ENCODE measurements at regions not wholly inside any gene's neighbourhood (a gene's known extent, or its start where the extent isn't known, plus 50 kb on each side); places are given as distances from the start of the nearest gene placed in this dataset.

DNA sequence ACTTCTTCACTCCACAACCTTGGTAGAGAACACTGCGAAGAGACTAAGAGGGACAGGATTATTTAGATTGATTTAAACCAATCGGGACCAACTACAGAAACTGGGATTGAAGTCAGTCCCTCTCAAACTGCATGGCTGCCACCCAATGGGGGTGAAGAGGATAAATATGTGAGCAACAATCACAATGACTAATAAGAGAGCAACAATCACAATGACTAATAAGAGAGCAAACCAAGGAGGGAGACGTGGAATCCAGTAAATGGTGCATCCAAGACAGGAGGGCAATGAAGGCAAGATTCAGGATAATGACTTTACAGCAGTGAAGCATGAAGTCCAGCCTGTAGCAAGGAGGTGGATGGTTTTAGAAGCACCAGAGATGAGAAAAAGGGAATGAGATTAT lies 322.8 kb downstream of the TTLL7 start (continued):
- TF ChIP-seq, protein P1, sequence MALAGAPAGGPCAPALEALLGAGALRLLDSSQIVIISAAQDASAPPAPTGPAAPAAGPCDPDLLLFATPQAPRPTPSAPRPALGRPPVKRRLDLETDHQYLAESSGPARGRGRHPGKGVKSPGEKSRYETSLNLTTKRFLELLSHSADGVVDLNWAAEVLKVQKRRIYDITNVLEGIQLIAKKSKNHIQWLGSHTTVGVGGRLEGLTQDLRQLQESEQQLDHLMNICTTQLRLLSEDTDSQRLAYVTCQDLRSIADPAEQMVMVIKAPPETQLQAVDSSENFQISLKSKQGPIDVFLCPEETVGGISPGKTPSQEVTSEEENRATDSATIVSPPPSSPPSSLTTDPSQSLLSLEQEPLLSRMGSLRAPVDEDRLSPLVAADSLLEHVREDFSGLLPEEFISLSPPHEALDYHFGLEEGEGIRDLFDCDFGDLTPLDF (CRISPR knock-in tag; IDR thresholded peaks at IDR 0.05), result no peak
- TF ChIP-seq JAZF1 (CRISPR knock-in tag; IDR thresholded peaks at IDR 0.05), result no peak
- TF ChIP-seq EMX1 (CRISPR knock-in tag; IDR thresholded peaks at IDR 0.05), result no peak
- TF ChIP-seq, protein P2, sequence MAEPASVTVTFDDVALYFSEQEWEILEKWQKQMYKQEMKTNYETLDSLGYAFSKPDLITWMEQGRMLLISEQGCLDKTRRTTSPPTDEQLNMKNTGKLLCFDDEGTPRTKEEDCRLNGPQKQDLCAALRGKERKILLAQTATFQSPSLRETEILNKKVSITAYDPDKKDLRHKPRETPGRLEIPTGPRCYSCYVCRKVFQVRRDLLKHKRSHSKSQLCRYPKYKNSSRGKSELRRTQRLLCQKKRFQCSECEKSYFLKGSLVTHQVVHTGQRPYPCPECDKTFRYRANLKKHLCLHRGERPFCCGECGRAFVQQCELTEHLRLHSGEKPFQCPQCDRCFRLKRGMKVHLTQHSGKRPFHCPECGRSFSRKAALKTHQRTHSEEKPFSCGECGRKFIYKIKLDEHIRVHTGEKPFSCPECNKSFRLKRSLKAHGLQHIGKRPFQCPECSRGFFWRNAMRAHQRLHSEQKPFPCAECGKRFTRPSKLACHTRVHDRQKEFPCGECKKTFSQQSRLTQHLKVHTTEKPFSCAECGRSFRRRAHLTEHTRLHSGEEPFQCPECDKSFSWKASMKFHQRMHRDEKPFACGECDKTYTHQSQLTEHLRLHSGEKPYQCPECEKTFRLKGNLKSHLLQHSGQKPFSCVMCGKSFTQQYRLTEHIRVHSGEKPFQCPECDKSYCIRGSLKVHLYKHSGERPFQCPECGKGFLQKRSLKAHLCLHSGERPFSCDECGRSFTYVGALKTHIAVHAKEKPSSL (CRISPR knock-in tag; conservative IDR thresholded peaks at IDR 0.05), result no peak
- TF ChIP-seq ZNF423 (CRISPR knock-in tag; IDR thresholded peaks at IDR 0.05), result no peak

DNA sequence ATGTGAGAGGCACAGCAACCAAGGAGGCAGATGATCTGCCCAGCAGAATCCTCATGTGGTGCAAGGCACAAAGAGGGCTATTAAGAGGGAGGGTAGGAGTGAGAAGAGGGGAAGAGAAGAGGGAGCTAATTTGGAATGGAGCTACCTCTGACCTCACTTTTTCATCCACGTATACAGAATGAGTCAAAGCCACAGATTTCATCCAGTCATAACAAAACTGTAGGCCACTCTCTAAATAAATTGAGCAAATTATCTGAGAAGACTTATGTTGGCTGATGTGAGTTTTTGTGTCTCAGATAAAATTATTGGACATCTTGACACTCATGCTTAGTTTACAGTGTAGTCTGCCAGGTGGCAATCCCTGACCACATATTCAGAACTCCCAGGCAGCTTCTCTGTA lies 325.6 kb downstream of the TTLL7 start:
- DNase-seq (ENCODE audit: low spot score), result no peak
- ATAC-seq, result no peak
- no peak overlapping the region for H3K27ac Mint-ChIP-seq
- H3K36me3 Mint-ChIP-seq, result peaks cover 7% of the 10 kb centered on the region
- no peak for TF ChIP-seq SMAD3 (CRISPR knock-in tag; IDR thresholded peaks at IDR 0.05; ENCODE audit: borderline replicate concordance)
- no peak for TF ChIP-seq ZNF317 (CRISPR knock-in tag; IDR thresholded peaks at IDR 0.05; ENCODE audit: borderline replicate concordance, low read depth)
- no peak for TF ChIP-seq ETV6 (CRISPR knock-in tag; IDR thresholded peaks at IDR 0.05)
- TF ChIP-seq, protein P1 (CRISPR knock-in tag; IDR thresholded peaks at IDR 0.05), result no peak
- no peak for TF ChIP-seq CREB1 (CRISPR knock-in tag; IDR thresholded peaks at IDR 0.05)
- TF ChIP-seq NFYB (CRISPR knock-in tag; conservative IDR thresholded peaks at IDR 0.05; ENCODE audit: low read depth), result no peak
- no peak for TF ChIP-seq ZBTB21 (CRISPR knock-in tag; IDR thresholded peaks at IDR 0.05; ENCODE audit: borderline replicate concordance)
- TF ChIP-seq NR2C2 (CRISPR knock-in tag; IDR thresholded peaks at IDR 0.05), result no peak
- POLR2A ChIA-PET, result interaction anchor here (1.2 kb wide), 1 partner anchor 20 kb away, joined by 6 read pairs; no protein-coding TSS in a partner anchor
- no peaks in the 10 kb centered on the region for H3K27me3 Mint-ChIP-seq (ENCODE audit: low read depth)
- CTCF ChIA-PET, result no interaction called here
- H3K9me3 Mint-ChIP-seq, result peaks cover 20% of the 10 kb centered on the region
- H3K4me3 Mint-ChIP-seq, result no peak overlapping the region
- H3K4me1 Mint-ChIP-seq, result no peaks in the 10 kb centered on the region

DNA sequence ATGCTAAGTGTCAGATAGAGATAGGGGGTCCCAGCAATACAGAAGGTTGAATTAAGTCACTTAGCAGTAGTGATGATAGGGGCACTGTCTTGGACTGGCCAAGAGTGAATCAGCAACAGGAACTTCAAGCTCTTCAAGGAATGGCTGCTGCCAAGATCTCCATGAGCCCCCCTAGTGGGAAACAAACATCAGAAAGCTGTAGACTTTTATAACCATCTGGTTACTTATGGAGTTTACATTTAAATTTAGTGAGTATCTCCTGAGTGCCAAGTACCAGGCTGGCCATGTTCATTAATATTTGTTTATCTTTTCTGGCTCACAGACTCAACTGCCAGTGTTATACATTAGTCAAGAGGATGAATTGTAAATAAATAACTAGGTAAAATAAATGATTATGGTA lies 327.3 kb downstream of the TTLL7 start:
- CTCF ChIA-PET, result interaction anchor here (1.2 kb wide), 1 partner anchor 21 kb away, joined by 3 read pairs; no protein-coding TSS in a partner anchor
- TF ChIP-seq IRF2 (CRISPR knock-in tag; IDR thresholded peaks at IDR 0.05; ENCODE audit: borderline replicate concordance, low read depth), result no peak
- no peak for TF ChIP-seq NR2C2 (CRISPR knock-in tag; IDR thresholded peaks at IDR 0.05)
- TF ChIP-seq, protein P3, sequence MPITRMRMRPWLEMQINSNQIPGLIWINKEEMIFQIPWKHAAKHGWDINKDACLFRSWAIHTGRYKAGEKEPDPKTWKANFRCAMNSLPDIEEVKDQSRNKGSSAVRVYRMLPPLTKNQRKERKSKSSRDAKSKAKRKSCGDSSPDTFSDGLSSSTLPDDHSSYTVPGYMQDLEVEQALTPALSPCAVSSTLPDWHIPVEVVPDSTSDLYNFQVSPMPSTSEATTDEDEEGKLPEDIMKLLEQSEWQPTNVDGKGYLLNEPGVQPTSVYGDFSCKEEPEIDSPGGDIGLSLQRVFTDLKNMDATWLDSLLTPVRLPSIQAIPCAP (CRISPR knock-in tag; IDR thresholded peaks at IDR 0.05), result no peak
- TF ChIP-seq, protein P4, sequence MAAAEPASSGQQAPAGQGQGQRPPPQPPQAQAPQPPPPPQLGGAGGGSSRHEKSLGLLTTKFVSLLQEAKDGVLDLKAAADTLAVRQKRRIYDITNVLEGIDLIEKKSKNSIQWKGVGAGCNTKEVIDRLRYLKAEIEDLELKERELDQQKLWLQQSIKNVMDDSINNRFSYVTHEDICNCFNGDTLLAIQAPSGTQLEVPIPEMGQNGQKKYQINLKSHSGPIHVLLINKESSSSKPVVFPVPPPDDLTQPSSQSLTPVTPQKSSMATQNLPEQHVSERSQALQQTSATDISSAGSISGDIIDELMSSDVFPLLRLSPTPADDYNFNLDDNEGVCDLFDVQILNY (CRISPR knock-in tag; IDR thresholded peaks at IDR 0.05), result no peak
- TF ChIP-seq, protein P5, sequence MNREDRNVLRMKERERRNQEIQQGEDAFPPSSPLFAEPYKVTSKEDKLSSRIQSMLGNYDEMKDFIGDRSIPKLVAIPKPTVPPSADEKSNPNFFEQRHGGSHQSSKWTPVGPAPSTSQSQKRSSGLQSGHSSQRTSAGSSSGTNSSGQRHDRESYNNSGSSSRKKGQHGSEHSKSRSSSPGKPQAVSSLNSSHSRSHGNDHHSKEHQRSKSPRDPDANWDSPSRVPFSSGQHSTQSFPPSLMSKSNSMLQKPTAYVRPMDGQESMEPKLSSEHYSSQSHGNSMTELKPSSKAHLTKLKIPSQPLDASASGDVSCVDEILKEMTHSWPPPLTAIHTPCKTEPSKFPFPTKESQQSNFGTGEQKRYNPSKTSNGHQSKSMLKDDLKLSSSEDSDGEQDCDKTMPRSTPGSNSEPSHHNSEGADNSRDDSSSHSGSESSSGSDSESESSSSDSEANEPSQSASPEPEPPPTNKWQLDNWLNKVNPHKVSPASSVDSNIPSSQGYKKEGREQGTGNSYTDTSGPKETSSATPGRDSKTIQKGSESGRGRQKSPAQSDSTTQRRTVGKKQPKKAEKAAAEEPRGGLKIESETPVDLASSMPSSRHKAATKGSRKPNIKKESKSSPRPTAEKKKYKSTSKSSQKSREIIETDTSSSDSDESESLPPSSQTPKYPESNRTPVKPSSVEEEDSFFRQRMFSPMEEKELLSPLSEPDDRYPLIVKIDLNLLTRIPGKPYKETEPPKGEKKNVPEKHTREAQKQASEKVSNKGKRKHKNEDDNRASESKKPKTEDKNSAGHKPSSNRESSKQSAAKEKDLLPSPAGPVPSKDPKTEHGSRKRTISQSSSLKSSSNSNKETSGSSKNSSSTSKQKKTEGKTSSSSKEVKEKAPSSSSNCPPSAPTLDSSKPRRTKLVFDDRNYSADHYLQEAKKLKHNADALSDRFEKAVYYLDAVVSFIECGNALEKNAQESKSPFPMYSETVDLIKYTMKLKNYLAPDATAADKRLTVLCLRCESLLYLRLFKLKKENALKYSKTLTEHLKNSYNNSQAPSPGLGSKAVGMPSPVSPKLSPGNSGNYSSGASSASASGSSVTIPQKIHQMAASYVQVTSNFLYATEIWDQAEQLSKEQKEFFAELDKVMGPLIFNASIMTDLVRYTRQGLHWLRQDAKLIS (CRISPR knock-in tag; IDR thresholded peaks at IDR 0.05; ENCODE audit: borderline replicate concordance), result no peak
- no peak for TF ChIP-seq NR1H2 (CRISPR knock-in tag; IDR thresholded peaks at IDR 0.05)
- TF ChIP-seq, protein P6, sequence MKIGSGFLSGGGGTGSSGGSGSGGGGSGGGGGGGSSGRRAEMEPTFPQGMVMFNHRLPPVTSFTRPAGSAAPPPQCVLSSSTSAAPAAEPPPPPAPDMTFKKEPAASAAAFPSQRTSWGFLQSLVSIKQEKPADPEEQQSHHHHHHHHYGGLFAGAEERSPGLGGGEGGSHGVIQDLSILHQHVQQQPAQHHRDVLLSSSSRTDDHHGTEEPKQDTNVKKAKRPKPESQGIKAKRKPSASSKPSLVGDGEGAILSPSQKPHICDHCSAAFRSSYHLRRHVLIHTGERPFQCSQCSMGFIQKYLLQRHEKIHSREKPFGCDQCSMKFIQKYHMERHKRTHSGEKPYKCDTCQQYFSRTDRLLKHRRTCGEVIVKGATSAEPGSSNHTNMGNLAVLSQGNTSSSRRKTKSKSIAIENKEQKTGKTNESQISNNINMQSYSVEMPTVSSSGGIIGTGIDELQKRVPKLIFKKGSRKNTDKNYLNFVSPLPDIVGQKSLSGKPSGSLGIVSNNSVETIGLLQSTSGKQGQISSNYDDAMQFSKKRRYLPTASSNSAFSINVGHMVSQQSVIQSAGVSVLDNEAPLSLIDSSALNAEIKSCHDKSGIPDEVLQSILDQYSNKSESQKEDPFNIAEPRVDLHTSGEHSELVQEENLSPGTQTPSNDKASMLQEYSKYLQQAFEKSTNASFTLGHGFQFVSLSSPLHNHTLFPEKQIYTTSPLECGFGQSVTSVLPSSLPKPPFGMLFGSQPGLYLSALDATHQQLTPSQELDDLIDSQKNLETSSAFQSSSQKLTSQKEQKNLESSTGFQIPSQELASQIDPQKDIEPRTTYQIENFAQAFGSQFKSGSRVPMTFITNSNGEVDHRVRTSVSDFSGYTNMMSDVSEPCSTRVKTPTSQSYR (CRISPR knock-in tag; IDR thresholded peaks at IDR 0.05), result no peak
- TF ChIP-seq, protein P1 (CRISPR knock-in tag; IDR thresholded peaks at IDR 0.05), result no peak
- no peak for TF ChIP-seq MXD4 (CRISPR knock-in tag; IDR thresholded peaks at IDR 0.05; ENCODE audit: borderline replicate concordance)

More for the DNA sequence above, 327.3 kb downstream of the TTLL7 start:
- Mint-ChIP-seq H3K36me3 (peaks cover 7% of the 10 kb centered on the region), H3K27me3 (ENCODE audit: low read depth) (no peaks in the 10 kb centered on the region), H3K27ac (no peak overlapping the region), H3K4me3 (no peak overlapping the region), H3K9me3 (peaks cover 20% of the 10 kb centered on the region), H3K4me1 (no peaks in the 10 kb centered on the region)
- ATAC-seq (no peak), DNase-seq (ENCODE audit: low spot score) (no peak)
- POLR2A ChIA-PET, result no interaction called here
